Skeletal muscle tissue (tissue), 3 donors: ENCODE measurements at regions not wholly inside any gene's neighbourhood (a gene's known extent, or its start where the extent isn't known, plus 50 kb on each side); places are given as distances from the start of the nearest gene placed in this dataset.

ENCODE experiments used
- H3K27ac ChIP-seq: one replicate; pipeline ENCODE4 v1.7.0; 2013; ENCODE audit warnings: mild to moderate bottlenecking, low read depth, low read length, inconsistent platforms
- H3K27me3 ChIP-seq, 3 donors: one replicate each; pipeline ENCODE4 v1.7.0; 2013; ENCODE audit warnings: low read length in 3 of 3; ENCODE audit not compliant: control insufficient read depth in 3 of 3, insufficient read depth in 3 of 3
- H3K36me3 ChIP-seq, 3 donors: one replicate each; pipeline ENCODE4 v1.7.0; 2013; ENCODE audit warnings: low read length in 3 of 3; ENCODE audit not compliant: control insufficient read depth in 3 of 3, insufficient read depth in 3 of 3
- H3K4me1 ChIP-seq, 3 donors: one replicate each; pipeline ENCODE4 v1.7.0; 2013; ENCODE audit warnings: low read length in 3 of 3, mild to moderate bottlenecking in 3 of 3; ENCODE audit not compliant: control insufficient read depth in 3 of 3, insufficient read depth in 3 of 3
- H3K4me3 ChIP-seq, 3 donors: one replicate each; pipeline ENCODE4 v1.7.0; 2013; ENCODE audit warnings: low read length in 3 of 3
- H3K9ac ChIP-seq, 3 donors: one replicate each; pipeline ENCODE4 v1.7.0; 2013; ENCODE audit warnings: low read length in 3 of 3, mild to moderate bottlenecking in 3 of 3, moderate library complexity in 2 of 3, low read depth in 1 of 3
- H3K9me3 ChIP-seq, 3 donors: one replicate each; pipeline ENCODE4 v1.7.0; 2013; ENCODE audit warnings: low read length in 3 of 3; ENCODE audit not compliant: control insufficient read depth in 3 of 3
- donor health status: Osteomylitis.

GRCh38 chr5:143713047-143714003 is 98.6 kb upstream of the HMHB1 start:
- Histone ChIP-seq H3K4me3 (no peak overlapping the region), H3K27ac (no peak overlapping the region), H3K4me1 (peaks cover 0 to 10% (median 2%) of the 10 kb centered on the region in 3 donors), H3K27me3 (no peaks in the 10 kb centered on the region), H3K36me3 (no peaks in the 10 kb centered on the region), H3K9me3 (no peaks in the 10 kb centered on the region), H3K9ac (no peak overlapping the region)

DNA sequence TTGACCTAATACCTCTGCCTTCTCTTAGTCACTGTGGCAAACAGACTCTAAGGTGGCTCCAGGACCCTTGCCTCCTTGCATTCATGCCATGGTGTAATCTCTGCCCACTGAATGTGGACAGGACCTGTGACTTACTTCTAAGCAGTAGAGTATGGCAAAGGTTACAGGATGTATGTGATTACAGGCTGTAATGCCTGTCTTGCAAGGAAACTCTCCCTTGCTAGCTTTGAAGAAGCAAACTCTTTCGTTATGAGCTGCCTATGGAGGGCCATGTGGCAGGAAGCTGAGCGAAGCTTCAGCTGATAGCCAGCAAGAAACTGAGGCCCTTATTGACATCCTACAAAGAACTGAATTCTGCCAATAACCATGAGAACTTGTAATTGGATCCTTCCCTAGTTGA is 103.3 kb upstream of the HMHB1 start:
- Histone ChIP-seq H3K9ac (no peak overlapping the region), H3K4me1 (peaks cover 0 to 9% (median 2%) of the 10 kb centered on the region in 3 donors), H3K27me3 (no peaks in the 10 kb centered on the region), H3K9me3 (no peaks in the 10 kb centered on the region), H3K36me3 (no peaks in the 10 kb centered on the region), H3K4me3 (no peak overlapping the region), H3K27ac (no peak overlapping the region)

DNA sequence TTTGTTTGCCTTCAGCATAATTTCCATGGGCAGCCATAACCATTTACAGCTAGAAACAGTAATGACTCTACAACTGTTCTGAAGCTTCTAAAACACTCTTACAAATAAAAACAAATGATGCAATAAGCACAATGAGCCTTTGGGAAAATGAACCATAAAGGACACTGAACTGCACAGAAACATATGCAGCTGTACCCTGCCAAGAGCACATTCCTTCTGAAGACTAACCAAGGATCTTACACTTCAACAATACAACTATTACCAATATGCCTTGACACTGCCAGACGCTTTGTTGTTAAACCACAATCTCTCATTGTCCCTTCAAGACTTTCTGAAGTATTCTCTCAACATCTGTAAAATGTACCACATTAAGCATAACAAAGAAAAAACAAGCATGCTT is 104.2 kb upstream of the HMHB1 start:
- Histone ChIP-seq H3K4me1 (peaks cover 0 to 1% (median 0%) of the 10 kb centered on the region in 3 donors), H3K4me3 (no peak overlapping the region), H3K27me3 (no peaks in the 10 kb centered on the region), H3K9me3 (no peaks in the 10 kb centered on the region), H3K36me3 (no peaks in the 10 kb centered on the region), H3K9ac (no peak overlapping the region), H3K27ac (no peak overlapping the region)

DNA sequence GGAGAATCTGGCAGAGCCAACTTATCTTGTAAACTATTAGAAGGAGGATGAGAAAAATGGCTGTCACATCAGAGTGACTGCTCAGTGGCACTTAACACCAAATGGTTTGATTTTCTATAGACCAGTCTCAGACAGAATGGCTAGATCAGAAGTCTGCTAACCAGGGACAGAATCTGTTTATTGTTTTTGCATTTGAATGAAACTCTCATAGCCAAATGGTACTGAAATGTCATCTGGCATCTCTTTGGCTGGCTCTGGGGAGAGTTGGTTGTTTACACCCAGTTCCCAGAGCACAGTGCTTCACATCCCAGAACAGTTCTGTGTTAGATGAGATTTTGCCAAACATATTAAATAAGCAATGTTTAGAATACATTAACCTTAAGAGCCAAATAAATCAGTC is 106.6 kb upstream of the HMHB1 start:
- no peaks in the 10 kb centered on the region for H3K36me3 ChIP-seq
- no peaks in the 10 kb centered on the region for H3K4me1 ChIP-seq
- H3K9me3 ChIP-seq: no peaks in the 10 kb centered on the region
- H3K4me3 ChIP-seq: no peak overlapping the region
- H3K27me3 ChIP-seq: no peaks in the 10 kb centered on the region
- no peak overlapping the region for H3K27ac ChIP-seq
- no peak overlapping the region for H3K9ac ChIP-seq

DNA sequence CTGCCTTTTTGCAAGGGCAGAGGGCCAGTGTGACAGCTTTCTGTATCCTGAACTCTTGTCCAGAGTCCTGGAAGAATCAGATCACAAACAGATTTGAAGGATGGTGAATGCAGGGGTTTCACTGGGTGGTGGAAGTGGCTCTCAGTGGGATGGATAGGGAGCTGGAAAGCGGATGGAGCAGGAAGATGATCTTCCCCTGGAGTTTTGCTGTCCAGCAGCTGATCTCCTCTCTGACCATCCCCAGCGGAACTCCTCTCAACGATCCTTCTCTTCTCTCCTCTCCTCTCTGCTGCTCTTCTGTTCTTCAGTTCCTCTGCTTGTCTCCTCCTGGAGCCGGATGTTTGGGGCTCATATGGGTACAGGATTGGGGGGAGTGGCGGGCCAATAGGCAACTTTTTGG is 108.3 kb upstream of the HMHB1 start:
- Histone ChIP-seq H3K27ac (no peak overlapping the region), H3K36me3 (no peaks in the 10 kb centered on the region), H3K4me3 (no peak overlapping the region), H3K27me3 (no peaks in the 10 kb centered on the region), H3K4me1 (no peaks in the 10 kb centered on the region), H3K9ac (no peak overlapping the region), H3K9me3 (no peaks in the 10 kb centered on the region)

DNA sequence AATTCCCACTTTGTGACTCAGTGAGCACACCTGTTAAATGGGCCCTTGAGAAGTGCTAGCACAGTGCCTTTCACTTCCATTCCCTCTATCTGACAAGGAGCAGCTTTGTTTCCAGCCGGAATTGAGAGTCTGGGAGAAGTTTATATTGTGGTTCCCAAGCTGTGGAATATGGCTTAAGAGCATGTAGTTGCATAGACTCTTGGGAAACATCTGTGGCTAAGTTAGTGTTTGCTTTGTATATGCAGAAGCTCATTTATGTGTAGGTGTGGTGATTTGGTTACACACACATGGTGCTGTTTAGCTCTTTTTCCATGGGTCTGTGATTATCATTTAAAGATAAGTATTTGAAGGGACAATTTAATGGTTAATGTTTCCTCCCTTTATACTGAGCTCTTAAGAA is 110.5 kb upstream of the HMHB1 start:
- Histone ChIP-seq H3K9ac (no peak overlapping the region), H3K27me3 (no peaks in the 10 kb centered on the region), H3K27ac (no peak overlapping the region), H3K36me3 (no peaks in the 10 kb centered on the region), H3K9me3 (no peaks in the 10 kb centered on the region), H3K4me3 (no peak overlapping the region), H3K4me1 (no peaks in the 10 kb centered on the region)

DNA sequence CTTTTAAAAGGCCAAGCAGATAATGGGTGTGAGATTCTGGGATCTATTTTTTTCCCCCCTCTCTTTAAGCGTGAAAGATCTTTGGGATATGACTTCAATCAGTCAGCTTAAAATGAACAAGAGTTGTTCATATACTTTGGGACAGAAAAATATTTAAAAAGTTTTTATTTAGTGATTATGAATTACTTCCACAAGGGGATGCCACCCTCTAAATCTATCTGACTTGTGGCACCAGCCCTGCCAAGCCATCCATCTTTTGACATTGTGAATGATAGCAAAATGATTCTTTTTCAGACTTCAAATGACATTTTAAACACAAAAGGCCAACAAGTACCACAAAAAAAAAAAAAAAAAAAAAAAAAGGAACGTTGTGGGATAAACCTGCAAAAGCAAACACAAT is 111.0 kb upstream of the HMHB1 start:
- H3K4me3 ChIP-seq: no peak overlapping the region
- no peak overlapping the region for H3K9ac ChIP-seq
- no peaks in the 10 kb centered on the region for H3K27me3 ChIP-seq
- H3K4me1 ChIP-seq: no peaks in the 10 kb centered on the region
- H3K27ac ChIP-seq: no peak overlapping the region
- no peaks in the 10 kb centered on the region for H3K36me3 ChIP-seq
- H3K9me3 ChIP-seq: no peaks in the 10 kb centered on the region

DNA sequence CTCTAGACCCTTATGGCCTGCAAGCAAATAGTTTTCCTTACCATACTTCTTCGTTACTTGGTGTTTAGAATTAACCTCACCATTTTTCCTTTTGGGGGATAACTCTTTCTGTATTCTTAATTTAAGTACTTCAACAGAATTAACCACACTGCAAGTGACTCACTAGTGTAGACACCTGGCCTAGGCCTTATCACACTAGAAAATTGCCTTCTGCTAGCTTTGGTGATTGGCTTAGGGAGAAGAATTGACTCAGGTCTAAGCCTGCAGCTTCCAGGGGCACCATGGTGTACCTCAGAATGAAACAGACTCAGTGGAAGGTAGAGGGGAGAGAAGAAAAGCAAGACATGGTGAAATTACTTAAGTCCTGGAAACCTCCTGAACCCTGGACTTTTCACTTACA is 112.8 kb upstream of the HMHB1 start:
- no peaks in the 10 kb centered on the region for H3K4me1 ChIP-seq
- no peaks in the 10 kb centered on the region for H3K36me3 ChIP-seq
- H3K27me3 ChIP-seq: no peaks in the 10 kb centered on the region
- H3K9ac ChIP-seq: no peak overlapping the region
- H3K9me3 ChIP-seq: no peaks in the 10 kb centered on the region
- no peak overlapping the region for H3K27ac ChIP-seq
- H3K4me3 ChIP-seq: no peak overlapping the region

GRCh38 chr5:143698574-143698973 is 113.4 kb upstream of the HMHB1 start:
- H3K9ac ChIP-seq: no peak overlapping the region
- no peaks in the 10 kb centered on the region for H3K27me3 ChIP-seq
- no peak overlapping the region for H3K27ac ChIP-seq
- no peaks in the 10 kb centered on the region for H3K36me3 ChIP-seq
- H3K4me3 ChIP-seq: no peak overlapping the region
- no peaks in the 10 kb centered on the region for H3K9me3 ChIP-seq
- peaks cover 0 to 3% (median 0%) of the 10 kb centered on the region in 3 donors for H3K4me1 ChIP-seq

DNA sequence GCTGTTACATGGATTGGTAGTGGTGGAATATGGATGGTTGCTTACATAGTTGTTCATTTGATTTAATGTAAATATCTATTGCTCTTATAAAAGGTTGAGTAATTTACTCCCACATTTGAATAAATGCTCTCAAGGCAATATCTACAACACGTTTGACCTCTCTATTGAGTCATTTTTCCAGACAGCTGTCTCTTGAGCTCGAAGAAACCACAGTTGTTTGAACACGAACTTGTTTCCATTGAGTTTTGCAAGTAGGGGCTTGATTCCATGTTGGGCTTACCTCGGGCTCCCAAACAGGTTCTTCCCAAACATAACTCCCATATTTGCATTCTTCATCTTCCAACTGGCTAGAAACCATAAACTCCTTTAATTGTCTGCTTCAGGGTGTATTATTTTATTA is 115.0 kb upstream of the HMHB1 start:
- H3K36me3 ChIP-seq: no peaks in the 10 kb centered on the region
- no peak overlapping the region for H3K4me3 ChIP-seq
- no peak overlapping the region for H3K9ac ChIP-seq
- H3K9me3 ChIP-seq: no peaks in the 10 kb centered on the region
- H3K27me3 ChIP-seq: no peaks in the 10 kb centered on the region
- peaks cover 0 to 3% (median 0%) of the 10 kb centered on the region in 3 donors for H3K4me1 ChIP-seq
- no peak overlapping the region for H3K27ac ChIP-seq
